Activated CD4-positive, alpha-beta T cell treated with anti-CD3 and anti-CD28 coated beads, Interleukin-2, amount 10 ng/mL, durations not matched to agents 24 days and 14 days (primary cell): ENCODE measurements at regions not wholly inside any gene's neighbourhood (a gene's known extent, or its start where the extent isn't known, plus 50 kb on each side); places are given as distances from the start of the nearest gene placed in this dataset.
"Not testable (repeated sequence)": the region's sequence is repeated elsewhere in the genome, so short reads cannot be mapped to it uniquely, and the experiment has no call there.

ENCODE experiments used
- DNase-seq: peaks from one replicate; pipeline ENCODE4 v3.0.0; 2022
- H3K27ac Mint-ChIP-seq: one replicate; pipeline ENCODE4 v1.8.0; 2022; ENCODE audit warnings: mild to moderate bottlenecking, mixed read lengths
- H3K27me3 Mint-ChIP-seq: one replicate; pipeline ENCODE4 v1.8.0; 2022; ENCODE audit warnings: mixed read lengths
- H3K36me3 Mint-ChIP-seq: one replicate; pipeline ENCODE4 v1.8.0; 2022; ENCODE audit warnings: low read depth, mild to moderate bottlenecking, mixed read lengths
- H3K4me1 Mint-ChIP-seq: one replicate; pipeline ENCODE4 v1.8.0; 2021; ENCODE audit warnings: mixed read lengths
- H3K4me3 Mint-ChIP-seq: one replicate; pipeline ENCODE4 v1.8.0; 2022; ENCODE audit warnings: mild to moderate bottlenecking, moderate library complexity, mixed read lengths
- H3K9me3 Mint-ChIP-seq: one replicate; pipeline ENCODE4 v1.8.0; 2021; ENCODE audit warnings: mixed read lengths
- intact Hi-C: fragments of 100-400 bp; cut with micrococcal nuclease; formaldehyde crosslinking; loops from one replicate; pipeline ENCODE4 v1.15.1; 2023

GRCh38 chr5:61215996-61216395 lies 53.7 kb upstream of the SMIM15 start:
- H3K27me3 Mint-ChIP-seq = peaks cover 7% of the 10 kb centered on the region
- H3K9me3 Mint-ChIP-seq = peaks cover 11% of the 10 kb centered on the region
- H3K27ac Mint-ChIP-seq = no peak overlapping the region
- no peaks in the 10 kb centered on the region for H3K4me1 Mint-ChIP-seq
- intact Hi-C loops = no loop called here
- no peaks in the 10 kb centered on the region for H3K36me3 Mint-ChIP-seq
- DNase-seq = no peak
- H3K4me3 Mint-ChIP-seq = no peak overlapping the region

GRCh38 chr5:61216741-61217140 lies 54.5 kb upstream of the SMIM15 start:
- Mint-ChIP-seq H3K36me3 (no peaks in the 10 kb centered on the region), H3K27ac (no peak overlapping the region), H3K27me3 (peaks cover 7% of the 10 kb centered on the region), H3K9me3 (peaks cover 11% of the 10 kb centered on the region), H3K4me3 (no peak overlapping the region), H3K4me1 (no peaks in the 10 kb centered on the region)
- no peak for DNase-seq
- intact Hi-C loops = no loop called here

- H3K4me3 Mint-ChIP-seq = no peak overlapping the region
- intact Hi-C loops = no loop called here
- H3K27ac Mint-ChIP-seq = no peak overlapping the region
- DNase-seq = no peak
- H3K4me1 Mint-ChIP-seq = no peaks in the 10 kb centered on the region
- peaks cover 11% of the 10 kb centered on the region for H3K9me3 Mint-ChIP-seq
- H3K27me3 Mint-ChIP-seq = peaks cover 7% of the 10 kb centered on the region
- H3K36me3 Mint-ChIP-seq = no peaks in the 10 kb centered on the region
Measured at GRCh38 chr5:61217214-61217613, 54.9 kb upstream of the SMIM15 start.

- Mint-ChIP-seq H3K36me3 (no peaks in the 10 kb centered on the region), H3K4me3 (no peak overlapping the region), H3K4me1 (no peaks in the 10 kb centered on the region), H3K9me3 (peaks cover 5% of the 10 kb centered on the region), H3K27ac (no peak overlapping the region), H3K27me3 (peaks cover 4% of the 10 kb centered on the region)
- no peak for DNase-seq
- intact Hi-C loops = no loop called here
Measured at GRCh38 chr5:61228229-61228628, 66.0 kb upstream of the SMIM15 start.

- no peaks in the 10 kb centered on the region for H3K4me1 Mint-ChIP-seq
- H3K27ac Mint-ChIP-seq = no peak overlapping the region
- no peaks in the 10 kb centered on the region for H3K36me3 Mint-ChIP-seq
- DNase-seq = no peak
- no peak overlapping the region for H3K4me3 Mint-ChIP-seq
- intact Hi-C loops = no loop called here
- peaks cover 5% of the 10 kb centered on the region for H3K9me3 Mint-ChIP-seq
- H3K27me3 Mint-ChIP-seq = peaks cover 2% of the 10 kb centered on the region
Measured at GRCh38 chr5:61228691-61229280, 66.5 kb upstream of the SMIM15 start.

GRCh38 chr5:61229416-61229815 lies 67.1 kb upstream of the SMIM15 start:
- no peaks in the 10 kb centered on the region for H3K27me3 Mint-ChIP-seq
- peaks cover 5% of the 10 kb centered on the region for H3K9me3 Mint-ChIP-seq
- no peak overlapping the region for H3K27ac Mint-ChIP-seq
- intact Hi-C loops = no loop called here
- no peak overlapping the region for H3K4me3 Mint-ChIP-seq
- no peaks in the 10 kb centered on the region for H3K36me3 Mint-ChIP-seq
- H3K4me1 Mint-ChIP-seq = no peaks in the 10 kb centered on the region
- no peak for DNase-seq

- Mint-ChIP-seq H3K4me3 (no peak overlapping the region), H3K27me3 (no peaks in the 10 kb centered on the region), H3K36me3 (no peaks in the 10 kb centered on the region), H3K27ac (no peak overlapping the region), H3K4me1 (no peaks in the 10 kb centered on the region), H3K9me3 (peaks cover 5% of the 10 kb centered on the region)
- no peak for DNase-seq
- intact Hi-C loops = no loop called here
Measured at GRCh38 chr5:61230492-61230891, 68.2 kb upstream of the SMIM15 start.

- intact Hi-C loops = no loop called here
- no peak overlapping the region for H3K27ac Mint-ChIP-seq
Measured at GRCh38 chr5:61231813-61232212, 69.5 kb upstream of the SMIM15 start.

GRCh38 chr5:61232490-61233050 lies 70.3 kb upstream of the SMIM15 start:
- DNase-seq = no peak
- Mint-ChIP-seq H3K4me1 (no peaks in the 10 kb centered on the region), H3K4me3 (no peak overlapping the region), H3K36me3 (no peaks in the 10 kb centered on the region), H3K9me3 (peaks cover 5% of the 10 kb centered on the region), H3K27ac (no peak overlapping the region), H3K27me3 (no peaks in the 10 kb centered on the region)
- intact Hi-C loops = no loop called here

More at GRCh38 chr5:61231813-61232212, 69.5 kb upstream of the SMIM15 start:
- Mint-ChIP-seq H3K27me3 (no peaks in the 10 kb centered on the region), H3K4me1 (no peaks in the 10 kb centered on the region), H3K36me3 (no peaks in the 10 kb centered on the region), H3K4me3 (no peak overlapping the region), H3K9me3 (peaks cover 5% of the 10 kb centered on the region)
- no peak for DNase-seq

- Mint-ChIP-seq H3K9me3 (peaks cover 5% of the 10 kb centered on the region), H3K4me1 (no peaks in the 10 kb centered on the region), H3K36me3 (no peaks in the 10 kb centered on the region), H3K27me3 (no peaks in the 10 kb centered on the region), H3K27ac (no peak overlapping the region), H3K4me3 (no peak overlapping the region)
- DNase-seq = no peak
- intact Hi-C loops = no loop called here
Measured at GRCh38 chr5:61234019-61234418, 71.8 kb upstream of the SMIM15 start.

GRCh38 chr5:61236715-61237114 lies 74.4 kb upstream of the SMIM15 start:
- H3K4me1 Mint-ChIP-seq, H3K9me3 Mint-ChIP-seq, intact Hi-C loops, H3K36me3 Mint-ChIP-seq, H3K4me3 Mint-ChIP-seq, H3K27me3 Mint-ChIP-seq, H3K27ac Mint-ChIP-seq, DNase-seq: not testable (repeated sequence)

- no peak overlapping the region for H3K4me3 Mint-ChIP-seq
- intact Hi-C loops = no loop called here
- no peaks in the 10 kb centered on the region for H3K36me3 Mint-ChIP-seq
- H3K4me1 Mint-ChIP-seq = no peaks in the 10 kb centered on the region
- peaks cover 3% of the 10 kb centered on the region for H3K27me3 Mint-ChIP-seq
- peaks cover 11% of the 10 kb centered on the region for H3K9me3 Mint-ChIP-seq
- H3K27ac Mint-ChIP-seq = no peak overlapping the region
- no peak for DNase-seq
Measured at GRCh38 chr5:61245486-61245885, 83.2 kb upstream of the SMIM15 start.

- H3K4me3 Mint-ChIP-seq = no peak overlapping the region
- intact Hi-C loops = no loop called here
- H3K9me3 Mint-ChIP-seq = peaks cover 11% of the 10 kb centered on the region
- no peak overlapping the region for H3K27ac Mint-ChIP-seq
- peaks cover 5% of the 10 kb centered on the region for H3K27me3 Mint-ChIP-seq
- no peaks in the 10 kb centered on the region for H3K36me3 Mint-ChIP-seq
- no peaks in the 10 kb centered on the region for H3K4me1 Mint-ChIP-seq
- no peak for DNase-seq
Measured at GRCh38 chr5:61245936-61246335, 83.7 kb upstream of the SMIM15 start.

- Mint-ChIP-seq H3K4me1 (no peaks in the 10 kb centered on the region), H3K27ac (no peak overlapping the region), H3K27me3 (peaks cover 3% of the 10 kb centered on the region), H3K36me3 (no peaks in the 10 kb centered on the region), H3K4me3 (no peak overlapping the region), H3K9me3 (peaks cover 11% of the 10 kb centered on the region)
- no peak for DNase-seq
- intact Hi-C loops = no loop called here
Measured at GRCh38 chr5:61246768-61247307, 84.6 kb upstream of the SMIM15 start.
